K562 (cell line): ENCODE measurements at regions not wholly inside any gene's neighbourhood (a gene's known extent, or its start where the extent isn't known, plus 50 kb on each side); places are given as distances from the start of the nearest gene placed in this dataset.

Source experiments
- ATAC-seq: fragments of 200-7000 bp; cut with Tn5 transposase; 3 replicates; pipeline ENCODE4 v1.9.1; 2020; ENCODE audit warnings: moderate library complexity
- BruUV-seq: library from RNA; stranded (reverse); fragments of 400-500 nt; replicated peaks from 2 replicates; lab custom pipeline; 2021; lab: Mats Ljungman, UMichigan
- CTCF ChIA-PET: fragments of 300-600 bp; formaldehyde crosslinking; extraction: SDS; loops from one replicate; lab custom pipeline; 2021; ENCODE audit warnings: low intra/inter-chr PET ratio; lab: Yijun Ruan, JAX
- POLR2A ChIA-PET: fragments of 300-600, 350-650 bp; sonication (Branson Sonifier 250); formaldehyde crosslinking; extraction: SDS; loops from one replicate; lab custom pipeline; 2021; ENCODE audit warnings: antibody characterized with exemption, inconsistent platforms; lab: Yijun Ruan, JAX
- DNase-seq, 4 experiments: peaks; one replicate each; pipeline versions ENCODE4 v3.0.0 to v3.0.0-alpha.2; 2011 to 2018; ENCODE audit warnings: low spot score in 3 of 4, mixed read lengths in 3 of 4; ENCODE audit errors: extremely low read depth in 1 of 4
- FAIRE-seq: peaks from 2 replicates; lab custom pipeline; 2011; peaks lifted over from hg19 to GRCh38; lab: Jason Lieb, UNC
- H2AFZ ChIP-seq: 2 replicates; pipeline ENCODE4 v1.6.0; 2011; ENCODE audit warnings: low read depth, low read length, control low read depth, inconsistent platforms
- H3K27ac ChIP-seq: fragments of 200-600 bp; 3 replicates; pipeline ENCODE4 v1.8.0; 2011; ENCODE audit warnings: low read depth, mild to moderate bottlenecking, control low read depth, inconsistent platforms, low read length, moderate library complexity, mixed read lengths; ENCODE audit errors: extremely low read depth
- H3K27me3 ChIP-seq, 2 experiments: fragments of 300-600 bp in 1 of 2; 2 replicates in 1 of 2; 3 replicates in 1 of 2; pipeline versions ENCODE4 v1.6.0 to v1.8.0; 2011; ENCODE audit warnings: inconsistent platforms in 2 of 2, low read length in 2 of 2, mild to moderate bottlenecking in 1 of 2, mixed read lengths in 1 of 2, moderate library complexity in 1 of 2; ENCODE audit not compliant: control insufficient read depth in 2 of 2, insufficient read depth in 2 of 2
- H3K36me3 ChIP-seq: fragments of 300-600 bp; 3 replicates; pipeline ENCODE4 v1.8.0; 2011; ENCODE audit warnings: mild to moderate bottlenecking, low read length, inconsistent platforms; ENCODE audit not compliant: control insufficient read depth, insufficient read depth
- H3K4me1 ChIP-seq, 2 experiments: fragments of 200-600 bp in 1 of 2; replicated peaks in 1 of 2; 2 replicates in 1 of 2; 3 replicates in 1 of 2; pipeline versions ENCODE4 v1.5.1 to v1.8.0; 2011; ENCODE audit warnings: inconsistent platforms in 2 of 2, low read length in 2 of 2, mild to moderate bottlenecking in 1 of 2, mixed read lengths in 1 of 2, moderate library complexity in 1 of 2; ENCODE audit not compliant: control insufficient read depth in 2 of 2, insufficient read depth in 2 of 2
- H3K4me2 ChIP-seq: 2 replicates; pipeline ENCODE4 v1.6.1; 2011; ENCODE audit warnings: low read length, control low read depth, inconsistent platforms, mixed read lengths; ENCODE audit not compliant: insufficient read depth
- H3K4me3 ChIP-seq: fragments of 200-600 bp; sonication (generic), shearing (Covaris generic); 2 replicates; pipeline ENCODE4 v1.5.1; 2016; ENCODE audit warnings: control low read depth, inconsistent platforms
- H3K79me2 ChIP-seq: fragments of 200-600 bp; 3 replicates; pipeline ENCODE4 v1.8.0; 2011; ENCODE audit warnings: low read length, inconsistent platforms; ENCODE audit not compliant: control insufficient read depth, insufficient read depth
- H3K9ac ChIP-seq, 2 experiments: 2 replicates each; pipeline versions ENCODE4 v1.6.0 to v1.6.1; 2011; ENCODE audit warnings: low read depth in 2 of 2, low read length in 2 of 2, control low read depth in 1 of 2, inconsistent platforms in 1 of 2, mild to moderate bottlenecking in 1 of 2, mixed read lengths in 1 of 2; ENCODE audit not compliant: insufficient read depth in 1 of 2
- H3K9me1 ChIP-seq: one replicate; pipeline ENCODE4 v1.6.0; 2011; ENCODE audit warnings: inconsistent platforms, mild to moderate bottlenecking, low read length, moderate library complexity; ENCODE audit not compliant: control insufficient read depth, insufficient read depth
- H3K9me3 ChIP-seq: replicated peaks from 2 replicates; pipeline ENCODE4 v1.5.1; 2011; ENCODE audit warnings: low read depth, low read length, inconsistent platforms; ENCODE audit not compliant: control insufficient read depth, insufficient read depth
- H4K20me1 ChIP-seq: replicated peaks from 2 replicates; pipeline ENCODE4 v1.6.1; 2011; ENCODE audit warnings: low read length, inconsistent platforms, mixed read lengths; ENCODE audit not compliant: control insufficient read depth, insufficient read depth
- RAD21 ChIP-seq, 2 experiments: fragments of 250-450 bp in 1 of 2; fragments of 450-650 bp in 1 of 2; sonication (Bioruptor Pico) in 1 of 2; formaldehyde crosslinking in 1 of 2; IDR thresholded peaks in 1 of 2; conservative IDR thresholded peaks in 1 of 2; 2 replicates each; pipeline versions ENCODE4 v1.4.0 to v1.8.0; 2020 to 2022; ENCODE audit warnings: mild to moderate bottlenecking in 2 of 2, moderate library complexity in 1 of 2
- SMC3 ChIP-seq: conservative IDR thresholded peaks from 2 replicates; pipeline ENCODE4 v1.6.1; 2011; ENCODE audit warnings: low read depth, low read length, improper control_type of control experiment; ENCODE audit not compliant: insufficient read depth
- TAF9B ChIP-seq: fragments of 450-650 bp; IDR thresholded peaks from 2 replicates; pipeline ENCODE4 v1.6.1; 2018; ENCODE audit warnings: mild to moderate bottlenecking; ENCODE audit not compliant: partially characterized antibody
- whole genome bisulfite sequencing: fragments of 100-300 bp; shearing (Covaris generic); methylation state at CpG from one replicate; pipeline ENCODE4 v1.1.6; 2016; ENCODE audit warnings: low coverage, mixed read lengths; ENCODE audit not compliant: insufficient coverage; ENCODE audit errors: missing lambda C conversion rate; 5-methylcytosine and 5-hydroxymethylcytosine counted together
- in situ Hi-C: fragments of 300-500 bp; cut with MboI; formaldehyde crosslinking; loops from 4 replicates; pipeline ENCODE4 v1.15.0; 2018; ENCODE audit warnings: inconsistent platforms, mixed read lengths
- intact Hi-C: fragments of 100-400 bp; cut with micrococcal nuclease; formaldehyde crosslinking; loops from 2 replicates; pipeline ENCODE4 v1.14.2; 2022
- TF ChIP-seq, protein P1 (sequence below): fragments of 450-650 bp; IDR thresholded peaks from 2 replicates; pipeline ENCODE4 v1.6.1; 2016; ENCODE audit warnings: mild to moderate bottlenecking, moderate library complexity

DNA sequence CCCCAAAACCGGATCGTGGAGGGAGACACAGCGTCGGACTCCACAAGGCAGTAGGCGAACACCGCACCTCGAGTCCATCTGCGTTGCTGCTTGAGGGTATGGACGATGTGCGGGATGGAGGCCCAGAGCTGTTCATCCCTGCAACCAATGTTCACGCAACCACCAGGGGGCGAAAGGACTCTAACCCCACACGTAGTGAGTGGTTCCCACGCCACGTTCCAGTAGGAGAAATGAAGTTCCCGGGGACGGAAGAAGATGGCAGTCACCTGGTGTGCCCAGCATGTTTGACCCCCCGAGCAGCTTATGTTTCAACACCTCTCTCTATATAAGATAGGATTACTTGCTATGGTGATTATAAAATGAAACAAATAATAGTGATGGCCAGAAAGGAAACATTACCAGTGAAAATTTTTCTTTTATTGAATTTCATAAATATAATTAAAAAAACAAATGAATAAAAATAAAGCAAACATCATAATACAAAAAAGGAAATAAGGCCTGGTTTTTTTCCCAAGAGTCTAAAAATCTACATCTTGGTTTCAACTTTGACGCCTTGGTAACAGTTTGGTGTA, 184.3 kb downstream of the SH3BP4 start:
- FAIRE-seq, result peak; percentile 51
- H3K4me1 ChIP-seq, result no peaks in the 10 kb centered on the region
- ChIA-PET POLR2A (no interaction called here), CTCF (interaction anchor here (0.7 to 2.0 kb wide), 5 partner anchors 457 to 612 kb away, joined by 3 to 11 read pairs (median 3); no protein-coding TSS in a partner anchor)
- H3K79me2 ChIP-seq, result no peaks in the 10 kb centered on the region
- H3K4me2 ChIP-seq, result no peak overlapping the region
- H3K27ac ChIP-seq, result no peak overlapping the region
- no peaks in the 10 kb centered on the region for H3K9me3 ChIP-seq
- H3K4me3 ChIP-seq, result no peak overlapping the region
- in situ Hi-C loops (loop anchor here (10.0 kb wide), 1 partner anchor 449 kb away; no protein-coding TSS in a partner anchor), intact Hi-C loops (loop anchor here (1.0 to 10.0 kb wide), 3 partner anchors 359 to 610 kb away; partner anchors contain the start of gene AGAP1)
- H3K36me3 ChIP-seq, result no peaks in the 10 kb centered on the region
- WGBS, result under 1% methylated on average over 14 of the region's 19 CpGs
- H3K9me1 ChIP-seq, result no peaks in the 10 kb centered on the region
- no TSS peak for BruUV-seq
- H4K20me1 ChIP-seq, result no peaks in the 10 kb centered on the region
- peak; percentile 57 to 65 (median 60) for DNase-seq
- peak; percentile 89 for ATAC-seq
- H3K9ac ChIP-seq, result no peak overlapping the region
- no peak overlapping the region for H2AFZ ChIP-seq
- H3K27me3 ChIP-seq, result peaks cover 0 to 14% of the 10 kb centered on the region in 2 experiments; a peak in 2 of 5 replicates
- no peak for TF ChIP-seq TAF9B
- peak; percentile 32 to 59; a peak in 2 of 4 replicates for TF ChIP-seq RAD21 (CRISPR knock-in tag; conservative IDR thresholded peaks at IDR 0.05 in 1 of 2, IDR thresholded peaks at IDR 0.05 in 1 of 2)
- TF ChIP-seq, protein P1, sequence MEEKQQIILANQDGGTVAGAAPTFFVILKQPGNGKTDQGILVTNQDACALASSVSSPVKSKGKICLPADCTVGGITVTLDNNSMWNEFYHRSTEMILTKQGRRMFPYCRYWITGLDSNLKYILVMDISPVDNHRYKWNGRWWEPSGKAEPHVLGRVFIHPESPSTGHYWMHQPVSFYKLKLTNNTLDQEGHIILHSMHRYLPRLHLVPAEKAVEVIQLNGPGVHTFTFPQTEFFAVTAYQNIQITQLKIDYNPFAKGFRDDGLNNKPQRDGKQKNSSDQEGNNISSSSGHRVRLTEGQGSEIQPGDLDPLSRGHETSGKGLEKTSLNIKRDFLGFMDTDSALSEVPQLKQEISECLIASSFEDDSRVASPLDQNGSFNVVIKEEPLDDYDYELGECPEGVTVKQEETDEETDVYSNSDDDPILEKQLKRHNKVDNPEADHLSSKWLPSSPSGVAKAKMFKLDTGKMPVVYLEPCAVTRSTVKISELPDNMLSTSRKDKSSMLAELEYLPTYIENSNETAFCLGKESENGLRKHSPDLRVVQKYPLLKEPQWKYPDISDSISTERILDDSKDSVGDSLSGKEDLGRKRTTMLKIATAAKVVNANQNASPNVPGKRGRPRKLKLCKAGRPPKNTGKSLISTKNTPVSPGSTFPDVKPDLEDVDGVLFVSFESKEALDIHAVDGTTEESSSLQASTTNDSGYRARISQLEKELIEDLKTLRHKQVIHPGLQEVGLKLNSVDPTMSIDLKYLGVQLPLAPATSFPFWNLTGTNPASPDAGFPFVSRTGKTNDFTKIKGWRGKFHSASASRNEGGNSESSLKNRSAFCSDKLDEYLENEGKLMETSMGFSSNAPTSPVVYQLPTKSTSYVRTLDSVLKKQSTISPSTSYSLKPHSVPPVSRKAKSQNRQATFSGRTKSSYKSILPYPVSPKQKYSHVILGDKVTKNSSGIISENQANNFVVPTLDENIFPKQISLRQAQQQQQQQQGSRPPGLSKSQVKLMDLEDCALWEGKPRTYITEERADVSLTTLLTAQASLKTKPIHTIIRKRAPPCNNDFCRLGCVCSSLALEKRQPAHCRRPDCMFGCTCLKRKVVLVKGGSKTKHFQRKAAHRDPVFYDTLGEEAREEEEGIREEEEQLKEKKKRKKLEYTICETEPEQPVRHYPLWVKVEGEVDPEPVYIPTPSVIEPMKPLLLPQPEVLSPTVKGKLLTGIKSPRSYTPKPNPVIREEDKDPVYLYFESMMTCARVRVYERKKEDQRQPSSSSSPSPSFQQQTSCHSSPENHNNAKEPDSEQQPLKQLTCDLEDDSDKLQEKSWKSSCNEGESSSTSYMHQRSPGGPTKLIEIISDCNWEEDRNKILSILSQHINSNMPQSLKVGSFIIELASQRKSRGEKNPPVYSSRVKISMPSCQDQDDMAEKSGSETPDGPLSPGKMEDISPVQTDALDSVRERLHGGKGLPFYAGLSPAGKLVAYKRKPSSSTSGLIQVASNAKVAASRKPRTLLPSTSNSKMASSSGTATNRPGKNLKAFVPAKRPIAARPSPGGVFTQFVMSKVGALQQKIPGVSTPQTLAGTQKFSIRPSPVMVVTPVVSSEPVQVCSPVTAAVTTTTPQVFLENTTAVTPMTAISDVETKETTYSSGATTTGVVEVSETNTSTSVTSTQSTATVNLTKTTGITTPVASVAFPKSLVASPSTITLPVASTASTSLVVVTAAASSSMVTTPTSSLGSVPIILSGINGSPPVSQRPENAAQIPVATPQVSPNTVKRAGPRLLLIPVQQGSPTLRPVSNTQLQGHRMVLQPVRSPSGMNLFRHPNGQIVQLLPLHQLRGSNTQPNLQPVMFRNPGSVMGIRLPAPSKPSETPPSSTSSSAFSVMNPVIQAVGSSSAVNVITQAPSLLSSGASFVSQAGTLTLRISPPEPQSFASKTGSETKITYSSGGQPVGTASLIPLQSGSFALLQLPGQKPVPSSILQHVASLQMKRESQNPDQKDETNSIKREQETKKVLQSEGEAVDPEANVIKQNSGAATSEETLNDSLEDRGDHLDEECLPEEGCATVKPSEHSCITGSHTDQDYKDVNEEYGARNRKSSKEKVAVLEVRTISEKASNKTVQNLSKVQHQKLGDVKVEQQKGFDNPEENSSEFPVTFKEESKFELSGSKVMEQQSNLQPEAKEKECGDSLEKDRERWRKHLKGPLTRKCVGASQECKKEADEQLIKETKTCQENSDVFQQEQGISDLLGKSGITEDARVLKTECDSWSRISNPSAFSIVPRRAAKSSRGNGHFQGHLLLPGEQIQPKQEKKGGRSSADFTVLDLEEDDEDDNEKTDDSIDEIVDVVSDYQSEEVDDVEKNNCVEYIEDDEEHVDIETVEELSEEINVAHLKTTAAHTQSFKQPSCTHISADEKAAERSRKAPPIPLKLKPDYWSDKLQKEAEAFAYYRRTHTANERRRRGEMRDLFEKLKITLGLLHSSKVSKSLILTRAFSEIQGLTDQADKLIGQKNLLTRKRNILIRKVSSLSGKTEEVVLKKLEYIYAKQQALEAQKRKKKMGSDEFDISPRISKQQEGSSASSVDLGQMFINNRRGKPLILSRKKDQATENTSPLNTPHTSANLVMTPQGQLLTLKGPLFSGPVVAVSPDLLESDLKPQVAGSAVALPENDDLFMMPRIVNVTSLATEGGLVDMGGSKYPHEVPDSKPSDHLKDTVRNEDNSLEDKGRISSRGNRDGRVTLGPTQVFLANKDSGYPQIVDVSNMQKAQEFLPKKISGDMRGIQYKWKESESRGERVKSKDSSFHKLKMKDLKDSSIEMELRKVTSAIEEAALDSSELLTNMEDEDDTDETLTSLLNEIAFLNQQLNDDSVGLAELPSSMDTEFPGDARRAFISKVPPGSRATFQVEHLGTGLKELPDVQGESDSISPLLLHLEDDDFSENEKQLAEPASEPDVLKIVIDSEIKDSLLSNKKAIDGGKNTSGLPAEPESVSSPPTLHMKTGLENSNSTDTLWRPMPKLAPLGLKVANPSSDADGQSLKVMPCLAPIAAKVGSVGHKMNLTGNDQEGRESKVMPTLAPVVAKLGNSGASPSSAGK, result 0 out of 2 replicates have a peak, but pooled peaks have one; percentile 13
- peak; percentile 76 for TF ChIP-seq SMC3
